ENCODE measurements at regions not wholly inside any gene's neighbourhood (a gene's known extent, or its start where the extent isn't known, plus 50 kb on each side); places are given as distances from the start of the nearest gene placed in this dataset.

GRCh38 chr7:26556061-26556881, 264.6 kb downstream of the SNX10 start:
- Histone ChIP-seq H4K5ac (ENCODE audit: low read depth, low read length) (no peak overlapping the region), H2AFZ (replicated peaks; ENCODE audit: low read length, poor library complexity) (no peak overlapping the region), H3K27ac (ENCODE audit: insufficient read depth, low read length) (no peak overlapping the region), H2BK20ac (ENCODE audit: low read depth, low read length) (no peak overlapping the region), H3K4me1 (ENCODE audit: control insufficient read depth, insufficient read depth, low read length) (no peaks in the 10 kb centered on the region), H3K56ac (ENCODE audit: extremely low read depth, insufficient read depth, low read length) (no peak overlapping the region), H3K9me3 (ENCODE audit: control insufficient read depth, insufficient read depth, low read length) (no peaks in the 10 kb centered on the region), H3K27me3 (ENCODE audit: control insufficient read depth, insufficient read depth, low read length) (peaks cover 2% of the 10 kb centered on the region; the same call in 1 of the 2 replicates), H2BK5ac (ENCODE audit: low read depth, low read length, poor library complexity, severe bottlenecking) (no peak overlapping the region), H2AK9ac (replicated peaks; ENCODE audit: low read depth, low read length, poor library complexity) (no peak overlapping the region), H3K4ac (ENCODE audit: low read depth, low read length) (no peak overlapping the region), H2BK15ac (ENCODE audit: low read depth, low read length) (no peak overlapping the region), H4K8ac (ENCODE audit: low read depth in 2 of 2, low read length in 2 of 2) (no peak overlapping the region), H4K20me1 (ENCODE audit: insufficient read depth, low read length) (no peaks in the 10 kb centered on the region), H3K4me2 (ENCODE audit: low read depth, low read length) (no peak overlapping the region), H3K9me1 (ENCODE audit: insufficient read depth, low read length) (no peaks in the 10 kb centered on the region), H3K9ac (ENCODE audit: low read depth, low read length) (no peak overlapping the region), H3K14ac (replicated peaks; ENCODE audit: low read depth, low read length) (no peak overlapping the region), H2BK120ac (ENCODE audit: low read depth, low read length) (no peak overlapping the region), H3K36me3 (ENCODE audit: control insufficient read depth, insufficient read depth, low read length) (no peaks in the 10 kb centered on the region), H4K91ac (ENCODE audit: insufficient read depth, low read depth, low read length) (no peak overlapping the region), H3K18ac (ENCODE audit: low read depth, low read length) (no peak overlapping the region), H3K4me3 (ENCODE audit: insufficient read depth, low read depth, low read length) (no peak overlapping the region), H2AK5ac (ENCODE audit: low read depth, low read length) (no peak overlapping the region), H3K79me1 (ENCODE audit: low read depth in 1 of 2, low read length in 2 of 2) (no peaks in the 10 kb centered on the region), H3K23ac (ENCODE audit: low read depth, low read length) (no peak overlapping the region)
- no peak for ATAC-seq (ENCODE audit: low read depth)
- no peak for DNase-seq
- dilution Hi-C loops (cut with HindIII; ENCODE audit: low sequenced_read_pairs, unreplicated experiment), result no loop called here
- CTCF ChIA-PET, result interaction anchor here (0.8 kb wide), 1 partner anchor 187 kb away, joined by 3 read pairs; no protein-coding TSS in a partner anchor
- 36% methylated on average over 7 of the region's 12 CpGs; no CpG with 5 or more reads in 1 of the 2 experiments for WGBS, 2 experiments (ENCODE audit: extremely low coverage in 2 of 2, insufficient read length in 1 of 2)
- in situ Hi-C loops (cut with MboI; ENCODE audit: low sequenced_read_pairs), result no loop called here
- no peak for TF ChIP-seq POLR2A (IDR thresholded peaks at IDR 0.05; ENCODE audit: low read depth, low read length)
- TF ChIP-seq ELK1 (IDR thresholded peaks at IDR 0.05; ENCODE audit: borderline replicate concordance, low read depth, low read length), result no peak
- TF ChIP-seq BHLHE40 (IDR thresholded peaks at IDR 0.05; ENCODE audit: low read depth, low read length), result no peak
- no peak for TF ChIP-seq CHD1 (IDR thresholded peaks at IDR 0.05; ENCODE audit: low read depth, low read length)
- no peak for TF ChIP-seq RCOR1 (IDR thresholded peaks at IDR 0.05; ENCODE audit: insufficient replicate concordance, low read length)
- no peak for TF ChIP-seq CTCF (conservative IDR thresholded peaks at IDR 0.05; ENCODE audit: low read depth, low read length)
- TF ChIP-seq RAD21 (IDR thresholded peaks at IDR 0.05; ENCODE audit: low read length), result no peak
- TF ChIP-seq RFX5 (IDR thresholded peaks at IDR 0.05; ENCODE audit: low read depth, low read length), result no peak
- TF ChIP-seq SMC3 (IDR thresholded peaks at IDR 0.05; ENCODE audit: low read depth, low read length), result no peak
- TF ChIP-seq MAZ (IDR thresholded peaks at IDR 0.05; ENCODE audit: borderline replicate concordance, low read depth, low read length), result no peak
- no peak for TF ChIP-seq CEBPB (IDR thresholded peaks at IDR 0.05; ENCODE audit: low read depth, low read length)
- TF ChIP-seq NFE2L2 (IDR thresholded peaks at IDR 0.05; ENCODE audit: low read depth, low read length), result no peak
- BruUV-seq (replicated peaks), result no TSS peak
- intact Hi-C loops (cut with micrococcal nuclease), result no loop called here
- POLR2A ChIA-PET (ENCODE audit: unreplicated experiment), result no interaction called here
